ENCODE measurements at regions not wholly inside any gene's neighbourhood (a gene's known extent, or its start where the extent isn't known, plus 50 kb on each side); places are given as distances from the start of the nearest gene placed in this dataset.
A peak's percentile ranks its signal among the peaks of the same experiment; 100 is the strongest.

DNA sequence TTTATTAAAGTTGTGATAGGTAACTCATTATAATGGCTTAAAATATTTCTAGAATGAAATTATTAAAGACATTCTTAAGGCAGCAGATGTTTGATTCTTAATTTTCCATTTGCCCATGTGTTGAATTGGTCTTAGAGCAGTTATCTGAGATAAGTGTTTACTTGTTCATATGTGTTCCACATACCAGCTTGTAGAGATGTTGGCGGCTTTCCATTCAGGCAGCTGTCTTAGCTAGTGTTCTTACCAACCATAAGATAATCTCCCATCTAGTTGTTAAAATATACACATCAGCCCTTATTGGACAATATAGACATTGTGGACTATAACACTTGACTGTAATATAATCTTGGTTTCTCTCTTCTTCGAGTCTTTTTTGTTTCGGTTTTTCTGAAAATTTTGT lies 1372.9 kb upstream of the ADGRL2 start:
- no peak for DNase-seq (ENCODE audit: low read depth in 4 of 4, low spot score in 2 of 4)

DNA sequence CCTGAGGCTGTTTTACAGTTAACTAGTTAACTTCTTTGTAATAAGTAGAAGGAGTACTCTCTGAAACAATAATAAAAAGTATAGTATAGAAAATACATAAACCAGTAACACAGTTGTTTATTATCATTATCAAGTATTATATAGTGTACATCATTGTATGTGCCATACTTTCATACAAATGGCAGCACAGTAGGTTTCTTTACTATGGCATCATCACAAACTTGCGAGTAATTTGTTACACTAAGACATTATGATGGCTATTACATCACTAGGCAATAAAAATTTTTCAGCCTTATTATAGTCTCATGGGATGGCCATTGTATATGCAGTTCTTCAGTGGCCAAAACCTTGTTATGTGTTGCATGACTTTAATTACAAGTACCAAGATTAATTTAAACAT lies 1376.5 kb upstream of the ADGRL2 start:
- no peak for DNase-seq (ENCODE audit: low read depth in 4 of 4, low spot score in 2 of 4)

DNA sequence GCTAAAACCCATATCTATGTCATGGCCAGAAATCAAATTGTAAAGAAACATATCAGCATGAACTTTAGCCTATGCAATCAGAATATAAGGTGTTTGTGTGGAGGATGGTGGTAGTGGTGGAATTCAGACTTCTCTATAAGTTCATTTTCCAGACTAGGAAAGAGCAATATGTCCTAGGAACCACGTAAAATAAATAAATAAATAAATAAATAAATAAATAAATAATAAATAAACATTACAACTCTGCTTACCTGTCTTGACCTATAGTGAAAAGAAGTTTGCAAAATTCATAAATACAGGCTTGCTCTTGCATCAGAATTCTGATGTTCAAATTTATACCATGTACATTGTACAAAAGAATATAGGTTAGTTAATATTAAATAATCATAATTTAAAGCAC lies 1382.6 kb upstream of the ADGRL2 start:
- DNase-seq (ENCODE audit: low read depth in 4 of 4, low spot score in 2 of 4), result no peak

DNA sequence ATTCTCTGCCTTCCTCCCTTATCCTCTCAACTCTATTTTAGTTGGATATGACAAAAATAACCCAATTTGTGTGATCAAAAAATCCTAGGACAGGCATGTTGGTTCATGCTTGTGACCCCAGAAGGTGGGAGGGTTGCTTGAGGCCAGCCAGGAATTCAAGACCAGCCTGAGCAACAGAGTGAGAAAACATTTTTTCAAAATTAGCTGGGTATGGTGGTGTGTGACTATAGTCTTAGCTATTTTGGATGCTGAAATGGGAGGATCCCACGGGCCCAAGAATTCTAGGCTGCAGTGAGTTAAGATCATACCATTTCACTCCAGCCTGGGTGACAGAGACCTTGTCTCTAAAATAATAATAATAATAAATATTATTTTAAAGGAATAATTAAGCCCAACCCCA lies 1383.1 kb upstream of the ADGRL2 start:
- no peak for DNase-seq (ENCODE audit: low read depth in 4 of 4, low spot score in 2 of 4)

DNA sequence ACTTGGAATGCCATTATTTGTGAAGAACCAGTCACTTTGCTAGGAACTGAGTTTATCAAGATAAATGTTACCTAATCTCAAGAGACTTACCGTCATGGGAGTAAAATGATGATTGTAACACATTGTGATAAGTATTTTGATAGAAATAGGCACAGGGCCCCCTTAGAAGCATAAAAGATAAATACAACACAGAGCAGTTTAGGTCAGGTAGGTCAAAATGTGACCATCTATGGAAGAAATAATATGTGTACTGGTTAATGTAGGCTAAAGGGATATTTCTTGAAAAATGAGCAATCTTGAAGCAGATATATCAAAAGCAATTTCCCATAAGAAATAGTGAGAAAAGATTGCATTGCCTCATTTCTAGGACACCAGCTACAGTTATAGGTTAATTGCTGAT lies 1386.8 kb upstream of the ADGRL2 start:
- DNase-seq (ENCODE audit: low read depth in 4 of 4, low spot score in 2 of 4), result no peak

DNA sequence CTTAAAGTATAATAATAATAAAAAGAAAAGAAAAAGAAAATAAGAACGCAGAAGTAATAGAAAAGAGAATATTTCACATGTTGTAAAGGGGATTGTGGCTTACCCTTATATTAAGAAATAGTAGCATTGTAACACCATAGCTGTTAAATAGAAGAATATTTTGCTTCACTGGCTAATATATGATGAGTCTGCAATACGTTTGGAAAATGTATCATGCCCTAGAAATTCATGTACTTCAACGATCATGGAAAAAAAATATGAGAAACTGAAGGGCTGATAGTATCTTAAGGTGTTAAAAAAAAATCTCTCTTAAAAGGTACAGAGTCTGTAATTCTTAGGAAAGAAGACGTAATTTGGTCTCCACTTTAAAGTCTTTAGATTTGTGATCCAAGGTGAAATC lies 1390.5 kb upstream of the ADGRL2 start:
- DNase-seq (ENCODE audit: low read depth in 4 of 4, low spot score in 2 of 4), result no peak

DNA sequence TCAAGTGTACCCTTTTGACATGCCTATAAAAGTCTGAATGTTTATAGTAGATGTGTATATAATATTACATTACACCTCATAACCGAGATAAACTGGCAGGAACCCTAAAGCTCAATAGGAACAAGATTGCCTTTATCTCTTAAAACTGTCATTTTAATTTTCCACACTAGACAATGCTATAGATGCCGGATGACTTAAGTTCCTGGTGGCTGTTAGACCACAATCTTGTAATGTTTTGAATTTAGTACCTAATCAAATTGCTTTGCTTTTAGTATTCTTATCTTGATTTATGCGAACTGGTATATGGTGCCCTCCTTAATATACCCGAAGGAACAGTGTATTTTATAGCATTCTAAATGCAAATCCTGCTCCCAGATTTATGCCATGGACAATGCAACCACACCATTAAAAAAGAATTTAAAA lies 1397.0 kb upstream of the ADGRL4 start:
- DNase-seq (ENCODE audit: low read depth in 4 of 4, low spot score in 2 of 4), result no peak

DNA sequence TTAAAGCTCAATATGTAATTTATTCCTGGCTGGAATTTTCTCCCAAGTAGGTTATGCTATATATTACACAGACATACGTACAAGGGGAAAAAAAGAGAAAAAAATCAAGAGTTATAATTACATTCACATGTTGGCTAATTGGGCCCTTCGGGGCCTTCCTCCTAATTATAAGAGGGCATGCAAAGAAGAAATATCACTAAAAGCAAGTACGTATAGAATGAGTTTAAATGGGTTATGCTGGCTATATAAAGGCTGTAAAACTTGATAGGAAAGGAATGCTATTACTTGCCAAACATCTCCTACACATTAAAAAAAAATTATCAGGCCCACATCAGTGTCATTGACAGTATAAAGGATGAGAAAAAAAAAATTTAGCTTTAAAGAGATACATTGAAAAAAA lies 1396.1 kb upstream of the ADGRL4 start:
- no peak for DNase-seq (ENCODE audit: low read depth in 4 of 4, low spot score in 2 of 4)

DNA sequence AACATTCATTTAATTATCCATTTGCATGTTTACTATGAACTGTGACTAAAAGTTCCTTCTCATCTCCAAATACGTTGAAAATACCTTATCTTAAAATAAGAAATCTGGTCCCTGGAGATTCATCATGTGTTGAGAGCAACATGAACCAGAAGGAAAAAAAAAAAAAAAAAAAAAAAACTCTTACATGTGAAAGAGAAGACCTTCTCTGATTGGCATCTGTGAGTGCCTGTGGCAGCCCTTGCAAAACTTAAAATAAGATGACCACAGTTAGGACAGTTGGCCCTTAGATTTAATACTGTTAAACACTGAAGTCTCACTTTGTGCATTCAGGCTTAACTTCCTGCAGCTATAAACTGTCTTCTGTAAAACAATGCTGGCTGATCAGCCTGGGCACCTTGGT lies 1395.2 kb upstream of the ADGRL4 start:
- DNase-seq (ENCODE audit: low read depth in 4 of 4, low spot score in 2 of 4), result no peak

DNA sequence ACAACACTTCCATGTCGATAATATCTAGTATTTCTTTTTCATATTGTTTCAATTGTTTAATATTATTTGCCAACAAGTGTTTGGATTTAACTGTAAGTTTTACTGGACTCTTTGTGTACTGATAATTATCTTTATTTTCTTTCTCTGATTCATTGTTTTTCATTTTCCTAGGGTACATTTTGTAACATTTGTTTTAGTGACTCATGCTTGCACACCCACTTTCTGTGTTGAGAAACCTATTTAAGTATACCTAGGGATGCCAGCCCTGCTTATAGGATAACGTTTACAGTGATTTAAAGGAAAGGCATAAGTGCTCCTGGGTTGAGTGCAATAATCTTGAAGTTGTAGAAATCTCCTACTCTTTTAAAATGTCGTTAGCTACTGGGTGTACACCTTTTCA lies 1386.0 kb upstream of the ADGRL4 start:
- DNase-seq (ENCODE audit: low read depth in 4 of 4, low spot score in 2 of 4), result no peak

DNA sequence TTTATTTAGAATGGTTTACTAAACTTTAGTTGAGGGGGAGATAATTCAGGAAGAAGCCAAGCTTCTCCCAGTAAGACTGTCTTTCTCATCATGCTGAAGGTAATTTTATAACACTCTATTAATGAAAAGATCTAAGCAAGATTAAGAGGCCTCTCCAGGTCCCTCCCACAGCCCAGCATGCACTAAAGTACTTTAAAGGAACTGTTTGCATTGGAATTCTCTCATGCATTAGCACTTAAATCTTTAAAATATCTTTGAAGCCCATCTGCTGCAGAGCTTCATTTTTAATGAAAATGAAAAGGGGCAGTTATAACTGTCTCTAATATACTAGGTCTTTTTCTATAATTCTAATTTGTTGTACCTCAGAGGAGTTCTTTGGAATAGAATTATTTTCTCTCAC lies 1379.1 kb upstream of the ADGRL4 start:
- DNase-seq (ENCODE audit: low read depth in 4 of 4, low spot score in 2 of 4), result no peak

DNA sequence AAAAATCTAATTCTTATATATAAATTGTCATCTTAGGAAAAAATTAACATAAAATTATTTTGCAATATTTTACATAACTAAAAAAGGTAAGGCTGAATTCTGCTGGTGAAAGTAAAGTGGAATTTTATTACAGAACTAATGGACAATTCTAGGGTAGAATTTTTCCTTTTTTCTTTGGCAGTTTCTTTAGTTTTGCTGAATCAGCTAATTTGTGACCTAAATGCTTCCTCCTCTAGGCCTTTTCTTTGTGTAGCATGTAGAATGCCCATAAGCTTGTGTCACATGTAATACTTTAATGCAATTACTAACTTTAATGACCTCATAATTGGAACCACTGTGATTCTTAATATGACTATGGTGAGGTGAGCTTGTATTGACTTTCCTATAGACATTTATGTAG lies 1378.4 kb upstream of the ADGRL4 start:
- no peak for DNase-seq (ENCODE audit: low read depth in 4 of 4, low spot score in 2 of 4)

DNA sequence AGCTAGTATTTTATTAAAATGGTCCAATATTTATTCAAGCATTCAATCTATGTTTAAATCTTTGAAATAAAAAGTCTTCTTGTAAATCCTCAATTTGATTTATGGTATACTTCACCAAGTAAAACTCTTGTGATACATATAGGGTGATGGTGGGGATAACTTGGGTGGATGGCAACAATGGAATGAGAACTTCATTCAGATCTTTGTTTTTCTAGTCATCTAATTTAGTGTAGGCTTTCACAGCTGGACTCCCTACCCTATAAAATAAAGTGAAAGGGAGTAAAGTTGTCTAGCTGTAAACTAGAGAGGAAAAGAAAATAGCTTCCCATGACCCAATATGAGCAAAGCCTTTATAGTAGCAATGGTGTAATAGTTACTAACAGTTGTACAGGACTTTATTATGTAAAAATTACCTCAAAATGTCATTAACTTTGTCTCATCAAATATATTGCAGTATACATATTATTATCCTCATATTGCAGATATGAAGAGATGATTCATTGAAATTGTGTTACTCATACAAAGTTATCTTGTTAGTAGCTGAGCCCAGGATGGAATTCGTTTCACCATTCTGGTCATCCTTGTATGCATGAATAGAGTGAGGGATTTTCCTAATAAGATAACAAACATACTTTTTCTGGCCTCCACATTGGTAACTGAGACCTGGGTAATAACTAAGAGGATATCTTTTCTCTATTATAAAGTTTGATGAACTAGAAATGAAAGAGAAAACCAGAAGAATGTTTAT lies 1377.7 kb upstream of the ADGRL4 start:
- DNase-seq (ENCODE audit: low read depth in 4 of 4, low spot score in 2 of 4), result peak in 3 of 4 donors; percentile 9 to 17 (median 17)

DNA sequence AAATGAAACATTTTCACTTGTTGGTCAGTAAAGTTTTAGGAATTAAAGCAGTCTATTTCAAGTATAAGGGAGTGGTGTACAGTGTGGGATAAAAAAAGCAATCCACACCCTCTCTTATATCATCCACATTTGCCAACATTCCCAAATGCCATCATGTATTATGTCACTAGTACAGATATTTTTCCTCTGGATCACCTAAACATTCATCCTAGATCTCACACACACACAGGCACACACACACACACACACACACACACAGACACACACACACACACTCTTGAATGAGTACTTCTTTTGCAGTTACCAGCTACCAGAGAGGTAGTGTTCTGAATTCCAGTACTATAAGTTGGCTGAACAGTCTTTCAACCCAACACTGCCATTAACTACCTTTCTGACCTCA lies 1369.1 kb upstream of the ADGRL4 start:
- DNase-seq (ENCODE audit: low read depth in 4 of 4, low spot score in 2 of 4), result no peak

DNA sequence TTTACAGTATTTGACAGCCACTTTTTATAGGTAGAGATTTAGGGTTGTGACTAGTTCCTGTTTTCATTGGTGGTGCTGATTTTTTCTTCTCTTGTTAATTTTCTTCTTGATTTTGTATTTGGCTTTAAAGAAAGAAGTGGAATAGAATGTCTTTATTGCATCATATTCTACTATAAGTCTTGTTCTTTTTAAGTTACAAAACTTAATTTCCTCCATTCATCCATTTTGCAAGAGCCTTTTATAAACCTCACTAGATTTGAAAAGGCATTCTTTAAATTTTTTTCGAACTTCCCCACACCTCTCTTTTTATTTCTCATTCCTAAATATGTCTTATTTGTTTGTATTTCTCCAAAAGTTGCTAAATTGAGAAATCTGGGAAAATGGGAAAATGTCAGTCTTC lies 1368.6 kb upstream of the ADGRL4 start:
- no peak for DNase-seq (ENCODE audit: low read depth in 4 of 4, low spot score in 2 of 4)

DNA sequence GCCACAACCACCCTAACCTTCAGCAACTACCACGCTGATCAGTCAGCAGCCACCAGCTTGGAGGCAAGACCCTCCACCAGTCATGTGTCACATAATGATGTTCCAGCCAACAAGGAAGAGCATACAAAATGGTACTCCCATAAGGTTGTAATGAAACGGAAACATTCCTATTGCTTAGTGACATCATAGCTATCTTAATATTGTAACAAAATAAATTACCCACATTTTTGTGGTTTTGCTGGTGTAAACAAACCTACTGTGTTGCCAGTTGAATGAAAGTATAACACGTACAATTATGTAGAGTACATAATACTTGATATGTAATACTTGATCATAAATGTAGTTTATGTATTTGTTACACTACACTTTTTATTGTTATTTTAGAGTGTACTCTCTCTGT lies 1363.2 kb upstream of the ADGRL4 start:
- DNase-seq (ENCODE audit: low read depth in 4 of 4, low spot score in 2 of 4), result no peak

DNA sequence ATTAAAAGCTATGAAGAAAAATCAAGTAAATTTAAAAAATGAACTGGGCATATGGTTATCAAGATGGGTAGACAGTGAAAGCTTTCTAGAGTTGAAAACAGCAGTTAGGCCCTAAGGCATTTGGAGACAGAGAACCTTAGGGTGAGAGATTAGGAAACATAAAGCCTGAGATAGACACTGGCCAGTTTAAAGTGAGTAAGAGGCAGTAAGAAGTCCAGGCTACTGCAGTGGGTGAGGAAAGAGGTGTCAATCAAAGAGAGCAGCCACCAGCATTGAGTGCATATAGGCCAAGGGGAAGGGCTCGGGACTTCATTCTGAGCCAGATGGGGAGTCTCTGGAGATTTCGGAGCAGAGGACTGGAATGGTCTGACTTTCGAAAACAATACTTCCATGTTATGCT lies 1360.5 kb upstream of the ADGRL4 start:
- no peak for DNase-seq (ENCODE audit: low read depth in 4 of 4, low spot score in 2 of 4)

DNA sequence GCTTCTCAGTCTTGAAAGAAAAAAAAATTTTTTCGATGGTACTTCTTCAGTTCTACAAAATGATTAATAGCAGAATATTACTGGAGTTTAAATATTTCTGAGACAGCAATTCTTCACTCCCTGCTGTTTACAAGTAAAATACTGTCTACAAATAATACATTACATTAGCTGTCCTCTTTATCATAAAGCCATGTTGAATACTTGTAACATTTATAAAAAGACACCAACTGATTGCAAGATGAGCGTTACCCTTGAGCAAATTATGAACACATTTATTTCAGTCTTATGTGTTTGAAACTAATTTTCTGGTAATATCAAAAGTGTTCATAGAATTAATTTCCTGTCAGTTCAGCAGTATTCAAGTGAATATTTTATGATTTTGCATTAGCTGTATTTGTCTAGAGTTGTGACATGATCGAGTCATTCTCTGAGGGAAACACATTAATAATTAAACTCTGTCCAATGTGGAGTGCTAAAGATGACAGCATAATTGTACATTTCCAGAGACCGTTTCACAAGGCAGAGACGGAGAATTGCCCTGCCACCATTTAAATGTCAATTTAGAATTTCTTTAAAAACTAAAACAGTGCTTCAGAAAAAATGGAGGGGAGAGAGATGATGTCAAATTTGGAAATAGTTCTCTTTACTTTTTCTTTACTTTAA lies 1359.0 kb upstream of the ADGRL4 start:
- no peak for DNase-seq (ENCODE audit: low read depth in 4 of 4, low spot score in 2 of 4)

DNA sequence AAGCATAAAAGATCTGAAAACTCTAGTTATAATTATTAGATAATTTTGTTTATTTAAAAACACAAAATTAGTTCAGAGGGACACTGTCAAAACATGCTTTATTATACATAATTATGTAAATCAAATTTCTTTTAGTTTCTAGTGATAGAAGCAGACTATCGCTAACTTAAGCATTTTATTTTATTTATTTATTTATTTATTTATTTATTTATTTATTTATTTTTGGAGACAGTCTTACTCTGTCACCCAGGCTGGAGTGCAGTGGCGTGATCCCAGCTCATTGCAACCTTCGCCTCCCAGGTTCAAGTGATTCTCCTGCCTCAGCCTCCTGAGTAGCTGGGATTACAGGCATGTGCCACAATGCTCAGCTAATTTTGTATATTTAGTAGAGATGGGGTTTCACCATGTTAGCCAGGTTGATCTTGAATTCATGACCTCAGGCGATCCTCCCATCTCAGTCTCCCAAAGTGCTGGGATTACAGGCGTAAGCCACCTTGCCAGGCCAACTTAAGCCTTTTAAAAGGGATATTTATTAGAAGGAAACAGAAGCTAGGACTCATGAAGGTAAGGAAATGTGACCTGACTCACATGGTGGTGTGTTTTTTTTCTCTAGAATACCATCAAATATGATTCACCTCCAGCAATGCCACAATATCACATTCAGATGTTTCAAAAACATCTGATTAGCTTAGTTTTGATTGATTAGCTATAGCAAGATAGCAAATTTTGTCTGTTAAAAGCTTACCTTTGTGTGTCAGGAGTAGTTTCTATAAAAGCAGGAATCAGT lies 1357.4 kb upstream of the ADGRL4 start:
- DNase-seq (ENCODE audit: low read depth in 4 of 4, low spot score in 2 of 4), result no peak

DNA sequence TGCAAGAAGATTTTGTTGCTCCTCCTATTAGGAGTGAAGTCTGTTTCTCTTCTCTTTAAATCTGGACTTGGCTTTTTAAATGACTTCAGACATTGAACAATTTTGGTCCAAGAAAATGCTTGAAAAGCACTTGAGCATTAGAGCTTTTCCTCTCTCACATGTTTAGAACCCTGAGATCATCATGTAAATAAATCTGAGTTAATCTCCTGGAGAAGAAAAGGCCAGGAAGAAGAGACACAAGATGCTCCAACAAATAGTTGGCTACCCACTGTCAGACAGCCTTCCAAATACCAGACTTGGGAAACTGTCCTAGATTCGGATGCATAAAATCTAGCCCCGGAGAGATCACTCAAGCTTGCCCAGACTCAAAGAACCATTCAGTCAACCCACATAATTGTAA lies 1353.1 kb upstream of the ADGRL4 start:
- no peak for DNase-seq (ENCODE audit: low read depth in 4 of 4, low spot score in 2 of 4)

DNA sequence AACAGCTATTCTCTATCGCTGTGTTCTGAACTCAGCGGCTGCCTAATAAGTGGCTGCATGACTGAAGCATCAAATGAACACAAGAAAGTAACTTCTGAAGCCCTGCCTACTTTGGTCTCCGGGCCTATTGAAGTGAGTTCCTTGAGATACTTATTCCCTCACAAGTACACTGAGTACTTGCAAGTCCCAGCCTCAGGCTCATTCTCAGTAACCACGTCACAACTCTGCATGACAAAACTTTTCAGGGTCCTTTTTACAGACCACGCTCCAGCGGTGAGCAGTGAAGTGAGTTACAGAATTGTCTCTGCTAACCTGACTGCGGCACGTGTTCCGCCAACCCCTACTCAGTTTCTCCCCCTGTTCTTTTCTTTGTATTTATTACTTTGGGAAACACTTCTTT lies 1342.7 kb upstream of the ADGRL4 start:
- no peak for DNase-seq (ENCODE audit: low read depth in 4 of 4, low spot score in 2 of 4)

DNA sequence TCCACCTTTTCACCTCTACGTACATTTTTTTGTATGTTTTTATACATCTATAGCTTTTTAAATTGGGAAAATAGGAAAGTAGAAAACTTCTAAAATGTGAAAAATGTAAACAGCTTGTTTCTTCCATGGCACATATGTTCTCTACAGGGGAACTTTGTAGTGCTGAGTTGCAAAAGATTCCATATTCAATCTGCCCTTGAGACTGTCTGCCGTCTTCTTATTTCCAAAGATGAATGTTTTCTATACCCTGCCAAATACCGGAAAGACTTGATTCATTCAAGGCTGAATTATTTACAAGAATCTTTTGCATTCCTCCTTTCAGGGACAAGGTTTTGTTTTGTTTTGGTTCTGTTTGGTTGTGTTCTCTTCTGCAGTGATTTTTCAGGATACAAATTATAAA lies 1334.5 kb upstream of the ADGRL4 start:
- no peak for DNase-seq (ENCODE audit: low read depth in 4 of 4, low spot score in 2 of 4)
